Pancreas (tissue), 10 donors: ENCODE measurements at regions not wholly inside any gene's neighbourhood (a gene's known extent, or its start where the extent isn't known, plus 50 kb on each side); places are given as distances from the start of the nearest gene placed in this dataset.
A peak's percentile ranks its signal among the peaks of the same experiment; 100 is the strongest.

Source experiments
- ATAC-seq, 4 donors: fragments of 200-7000 bp; cut with Tn5 transposase; one replicate each; pipeline versions ENCODE4 v1.8.0 to v1.9.1; 2020; ENCODE audit warnings: mild to moderate bottlenecking in 4 of 4, moderate library complexity in 4 of 4
- DNase-seq, 6 donors: peaks; one replicate each; pipeline ENCODE4 v3.0.0-alpha.2; 2020
- FAIRE-seq: peaks from 2 replicates; lab custom pipeline; 2012; peaks lifted over from hg19 to GRCh38; lab: Jason Lieb, UNC
- H3K27ac ChIP-seq, 4 donors: fragments of 200-600 bp; sonication (generic); 1 replicate in 3 of 4; 2 replicates in 1 of 4; pipeline versions ENCODE4 v1.5.0 to v1.8.0; 2020
- H3K27me3 ChIP-seq, 4 donors: fragments of 200-600 bp; one replicate each; pipeline ENCODE4 v1.8.0; 2021
- H3K36me3 ChIP-seq, 3 donors: fragments of 200-600 bp; sonication (generic) in 1 of 3; one replicate each; pipeline versions ENCODE4 v1.5.0 to v1.8.0; 2020 to 2021
- H3K4me1 ChIP-seq, 3 donors: fragments of 200-600 bp; one replicate each; pipeline ENCODE4 v1.8.0; 2021
- H3K4me3 ChIP-seq, 4 donors: fragments of 200-600 bp; sonication (generic) in 2 of 4; one replicate each; pipeline versions ENCODE4 v1.5.0 to v1.8.0; 2020 to 2021
- H3K9me3 ChIP-seq, 4 donors: fragments of 200-600 bp; one replicate each; pipeline ENCODE4 v1.8.0; 2021
- CTCF ChIP-seq, 4 donors: fragments of 200-600 bp; sonication (generic) in 3 of 4; IDR thresholded peaks; one replicate each; pipeline versions ENCODE4 v1.5.0 to v1.8.0; 2021; ENCODE audit warnings: antibody characterized with exemption in 4 of 4
- WGBS, 2 donors: extraction: QIAGEN DNeasy Blood & Tissue Kit; methylation state at CpG; one replicate each; pipeline ENCODE4 v1.1.7; 2013; 5-methylcytosine and 5-hydroxymethylcytosine counted together
- intact Hi-C, 3 donors: fragments of 100-400 bp; cut with DNase I; formaldehyde crosslinking; loops; one replicate each; pipeline versions ENCODE4 v1.11.1 to v1.14.2; 2022
- donor health status: healthy with polysubstance abuse.
- donor health status: DM: no; HTN: no; CAD: no; lungs with moderate emphysema.
- donor health status: DM: no; HTN: no; CAD: no.
- donor health status: control.
- donor health status: control.
- donor health status: Bipolar disorder and iron deficiency.
- donor health status: DM: yes; HTN: yes; CAD: no.
- donor health status: DM: no; HTN: no; CAD: no.
- donor health status: DM: no; HTN: no; CAD: no.
- donor health status: DM: yes; HTN: yes; CAD: no.

GRCh38 chr19:27792576-27793127 is 1420.3 kb downstream of the UQCRFS1 start:
- FAIRE-seq (no peak), DNase-seq (no peak), ATAC-seq (no peak)
- Histone ChIP-seq H3K4me1 (peaks cover 0 to 16% (median 0%) of the 10 kb centered on the region in 3 donors), H3K27ac (peak overlapping the region; percentile 73 to 80 (median 76)), H3K36me3 (no peaks in the 10 kb centered on the region), H3K27me3 (no peaks in the 10 kb centered on the region), H3K4me3 (peak overlapping the region; percentile 32 to 74 (median 60)), H3K9me3 (no peaks in the 10 kb centered on the region)
- intact Hi-C loops, result no loop called here
- TF ChIP-seq CTCF (IDR thresholded peaks at IDR 0.05), result no peak
- 4 to 6% methylated on average over 6 of the region's 6 CpGs for WGBS, 2 donors

- no peaks in the 10 kb centered on the region for H3K9me3 ChIP-seq
- no peak for FAIRE-seq
- intact Hi-C loops, result no loop called here
- no peak for DNase-seq
- ATAC-seq, result no peak
- 81 to 98% methylated on average over 10 of the region's 10 CpGs for WGBS, 2 donors
- H3K27ac ChIP-seq, result no peak overlapping the region
- H3K4me3 ChIP-seq, result no peak overlapping the region
- TF ChIP-seq CTCF (IDR thresholded peaks at IDR 0.05), result no peak
- no peaks in the 10 kb centered on the region for H3K36me3 ChIP-seq
- H3K4me1 ChIP-seq, result no peaks in the 10 kb centered on the region
- H3K27me3 ChIP-seq, result no peaks in the 10 kb centered on the region
Measured at GRCh38 chr19:27780367-27781075, 1432.4 kb downstream of the UQCRFS1 start.

- ATAC-seq (peak in 1 of 4 donors; percentile 34), DNase-seq (no peak), FAIRE-seq (no peak)
- no peaks in the 10 kb centered on the region for H3K9me3 ChIP-seq
- TF ChIP-seq CTCF (IDR thresholded peaks at IDR 0.05), result no peak
- H3K27ac ChIP-seq, result no peak overlapping the region
- H3K4me1 ChIP-seq, result no peaks in the 10 kb centered on the region
- intact Hi-C loops, result no loop called here
- 98 to 100% methylated on average over 1 of the region's 1 CpG for WGBS, 2 donors
- no peaks in the 10 kb centered on the region for H3K36me3 ChIP-seq
- no peaks in the 10 kb centered on the region for H3K27me3 ChIP-seq
- no peak overlapping the region for H3K4me3 ChIP-seq
Measured at GRCh38 chr19:27779954-27780353, 1433.0 kb downstream of the UQCRFS1 start.

GRCh38 chr19:27777726-27778125 is 1435.2 kb downstream of the UQCRFS1 start:
- no peaks in the 10 kb centered on the region for H3K9me3 ChIP-seq
- H3K4me3 ChIP-seq, result no peak overlapping the region
- ATAC-seq (no peak), DNase-seq (no peak), FAIRE-seq (no peak)
- intact Hi-C loops, result no loop called here
- H3K27ac ChIP-seq, result no peak overlapping the region
- TF ChIP-seq CTCF (IDR thresholded peaks at IDR 0.05), result no peak
- no peaks in the 10 kb centered on the region for H3K36me3 ChIP-seq
- 93 to 94% methylated on average over 7 of the region's 7 CpGs for WGBS, 2 donors
- H3K27me3 ChIP-seq, result no peaks in the 10 kb centered on the region
- H3K4me1 ChIP-seq, result no peaks in the 10 kb centered on the region

GRCh38 chr19:27777242-27777641 is 1435.7 kb downstream of the UQCRFS1 start:
- Histone ChIP-seq H3K36me3 (no peaks in the 10 kb centered on the region), H3K27ac (no peak overlapping the region), H3K4me3 (no peak overlapping the region), H3K9me3 (no peaks in the 10 kb centered on the region), H3K27me3 (no peaks in the 10 kb centered on the region), H3K4me1 (no peaks in the 10 kb centered on the region)
- TF ChIP-seq CTCF (IDR thresholded peaks at IDR 0.05), result no peak
- FAIRE-seq (no peak), ATAC-seq (no peak), DNase-seq (no peak)
- intact Hi-C loops, result no loop called here
- 95 to 99% methylated on average over 7 of the region's 7 CpGs for WGBS, 2 donors
